ENCODE measurements at regions not wholly inside any gene's neighbourhood (a gene's known extent, or its start where the extent isn't known, plus 50 kb on each side); places are given as distances from the start of the nearest gene placed in this dataset.

DNA sequence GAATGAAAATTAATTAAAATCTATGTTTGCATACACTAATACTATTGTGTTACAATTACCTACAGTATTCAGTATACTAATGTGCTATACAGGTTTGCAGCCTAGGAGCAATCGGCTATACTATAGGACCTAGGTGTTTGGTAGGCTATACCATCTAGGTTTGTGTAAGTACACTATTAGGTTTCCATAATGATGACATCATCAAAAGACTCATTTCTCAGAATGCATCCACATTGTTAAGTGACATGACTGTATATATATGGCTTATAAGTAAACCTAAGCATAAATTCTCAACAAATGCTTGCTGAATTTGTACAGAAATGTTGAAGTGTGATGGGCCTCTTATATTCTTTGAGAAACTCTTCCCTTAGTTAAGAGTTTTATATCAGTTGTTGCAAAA, 206.5 kb upstream of the ZWINT start:
- TF ChIP-seq, protein P1, sequence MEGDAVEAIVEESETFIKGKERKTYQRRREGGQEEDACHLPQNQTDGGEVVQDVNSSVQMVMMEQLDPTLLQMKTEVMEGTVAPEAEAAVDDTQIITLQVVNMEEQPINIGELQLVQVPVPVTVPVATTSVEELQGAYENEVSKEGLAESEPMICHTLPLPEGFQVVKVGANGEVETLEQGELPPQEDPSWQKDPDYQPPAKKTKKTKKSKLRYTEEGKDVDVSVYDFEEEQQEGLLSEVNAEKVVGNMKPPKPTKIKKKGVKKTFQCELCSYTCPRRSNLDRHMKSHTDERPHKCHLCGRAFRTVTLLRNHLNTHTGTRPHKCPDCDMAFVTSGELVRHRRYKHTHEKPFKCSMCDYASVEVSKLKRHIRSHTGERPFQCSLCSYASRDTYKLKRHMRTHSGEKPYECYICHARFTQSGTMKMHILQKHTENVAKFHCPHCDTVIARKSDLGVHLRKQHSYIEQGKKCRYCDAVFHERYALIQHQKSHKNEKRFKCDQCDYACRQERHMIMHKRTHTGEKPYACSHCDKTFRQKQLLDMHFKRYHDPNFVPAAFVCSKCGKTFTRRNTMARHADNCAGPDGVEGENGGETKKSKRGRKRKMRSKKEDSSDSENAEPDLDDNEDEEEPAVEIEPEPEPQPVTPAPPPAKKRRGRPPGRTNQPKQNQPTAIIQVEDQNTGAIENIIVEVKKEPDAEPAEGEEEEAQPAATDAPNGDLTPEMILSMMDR (conservative IDR thresholded peaks at IDR 0.05), result no peak
- no peak for TF ChIP-seq ZFX (IDR thresholded peaks at IDR 0.05)
